NCI-H446 (cell line): ENCODE measurements at regions not wholly inside any gene's neighbourhood (a gene's known extent, or its start where the extent isn't known, plus 50 kb on each side); places are given as distances from the start of the nearest gene placed in this dataset.

ENCODE experiments used
- DNase-seq, 2 experiments: peaks; one replicate each; lab custom pipeline; 2025; lab: John Stamatoyannopoulos, UW

GRCh38 chr4:188197566-188197965 lies 58.3 kb downstream of the TRIML1 start:
- DNase-seq, result no peak

- no peak for DNase-seq
Observed at GRCh38 chr4:188198982-188199792, 59.9 kb downstream of the TRIML1 start.

- DNase-seq, result no peak
Observed at GRCh38 chr4:188201851-188202250, 62.6 kb downstream of the TRIML1 start.

- DNase-seq, result no peak
Observed at GRCh38 chr4:188206783-188207182, 67.5 kb downstream of the TRIML1 start.

DNA sequence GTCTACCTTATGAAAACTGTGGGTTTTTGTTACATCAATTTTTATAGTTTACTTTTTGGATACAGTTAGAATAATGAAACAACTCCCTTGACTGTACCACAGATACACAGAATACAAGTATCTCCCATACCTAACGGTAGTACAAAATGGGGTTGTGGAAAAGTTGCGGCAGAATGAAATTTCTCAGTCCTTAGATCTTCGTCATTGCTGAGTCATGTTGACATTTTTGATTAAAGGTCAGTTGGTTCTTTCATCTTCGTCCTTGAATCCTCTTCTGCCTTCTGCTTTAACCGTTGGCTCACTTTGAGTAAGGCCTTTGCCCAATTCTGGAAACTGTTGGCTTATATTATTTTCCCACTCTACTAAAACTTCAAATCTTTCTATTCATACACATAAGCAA lies 75.6 kb downstream of the TRIML1 start:
- DNase-seq, result no peak

GRCh38 chr4:188218392-188218791 lies 79.2 kb downstream of the TRIML1 start:
- DNase-seq, result no peak

GRCh38 chr4:188220006-188220405 lies 80.8 kb downstream of the TRIML1 start:
- DNase-seq, result no peak

GRCh38 chr4:188221090-188221489 lies 81.8 kb downstream of the TRIML1 start:
- DNase-seq, result no peak

- no peak for DNase-seq
Observed at GRCh38 chr4:188228279-188228678, 89.0 kb downstream of the TRIML1 start.

DNA sequence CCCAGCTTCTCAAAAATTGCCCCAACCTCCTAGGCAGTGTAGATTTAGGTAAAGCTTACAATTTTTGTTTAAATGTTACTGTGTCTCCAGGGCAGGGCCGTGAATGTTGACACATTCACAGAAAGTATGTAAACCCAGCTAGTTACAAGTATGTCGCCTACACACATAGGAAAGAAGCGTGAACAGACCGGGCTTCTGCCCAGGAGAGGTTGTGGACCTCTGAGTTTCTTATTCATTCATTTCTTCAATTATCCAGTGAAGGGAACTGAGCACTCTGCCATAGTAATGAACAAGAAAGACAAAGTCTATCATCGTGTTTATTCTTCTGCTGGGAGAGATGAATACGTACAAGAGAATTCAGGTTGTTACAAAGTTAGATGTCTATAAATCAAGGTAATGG lies 93.2 kb downstream of the TRIML1 start:
- DNase-seq, result no peak

DNA sequence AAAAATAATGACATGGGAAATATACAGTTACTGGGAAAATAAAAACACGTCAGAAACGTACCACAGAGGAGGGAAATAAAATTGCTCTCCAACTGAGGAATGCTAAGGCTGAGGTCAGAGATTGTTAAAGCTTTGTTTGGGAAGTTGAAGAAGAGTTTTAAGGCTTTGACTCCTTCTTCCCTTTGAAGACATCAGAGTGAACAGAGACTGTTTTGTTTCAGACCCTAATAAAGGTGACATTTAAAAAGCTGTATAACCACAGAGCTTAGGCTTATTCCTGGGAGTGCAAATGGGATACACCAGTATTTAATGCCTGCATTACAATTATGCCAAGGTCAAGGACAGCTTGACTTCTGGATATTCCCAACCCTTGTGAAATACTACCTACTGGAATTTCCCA lies 102.8 kb downstream of the TRIML1 start:
- DNase-seq, result no peak

GRCh38 chr4:188245651-188246050 lies 106.4 kb downstream of the TRIML1 start:
- no peak for DNase-seq

DNA sequence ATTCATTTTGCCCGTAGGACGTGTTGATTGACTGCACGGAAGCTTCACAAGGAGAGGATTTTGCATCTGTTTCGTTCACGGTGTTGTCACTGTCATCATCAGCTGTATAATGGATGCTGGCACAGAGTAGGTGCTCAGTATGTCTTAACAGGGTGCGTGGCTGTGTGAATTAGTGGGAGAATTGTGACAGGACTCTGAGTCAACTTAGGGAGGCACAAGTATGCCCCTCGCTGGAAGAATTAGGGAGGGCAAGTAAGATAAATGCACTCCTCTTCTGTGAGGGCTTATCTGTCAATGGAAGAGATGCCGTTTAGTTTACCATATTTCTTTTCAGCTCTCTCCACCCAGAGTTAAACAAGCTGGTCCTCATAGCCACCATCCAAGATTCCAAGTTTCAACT lies 107.2 kb downstream of the TRIML1 start:
- DNase-seq, result no peak

- DNase-seq, result no peak
Observed at GRCh38 chr4:188254211-188254610, 115.0 kb downstream of the TRIML1 start.

GRCh38 chr4:188262464-188262863 lies 123.2 kb downstream of the TRIML1 start:
- no peak for DNase-seq

GRCh38 chr4:188263321-188263720 lies 124.1 kb downstream of the TRIML1 start:
- DNase-seq, result no peak

DNA sequence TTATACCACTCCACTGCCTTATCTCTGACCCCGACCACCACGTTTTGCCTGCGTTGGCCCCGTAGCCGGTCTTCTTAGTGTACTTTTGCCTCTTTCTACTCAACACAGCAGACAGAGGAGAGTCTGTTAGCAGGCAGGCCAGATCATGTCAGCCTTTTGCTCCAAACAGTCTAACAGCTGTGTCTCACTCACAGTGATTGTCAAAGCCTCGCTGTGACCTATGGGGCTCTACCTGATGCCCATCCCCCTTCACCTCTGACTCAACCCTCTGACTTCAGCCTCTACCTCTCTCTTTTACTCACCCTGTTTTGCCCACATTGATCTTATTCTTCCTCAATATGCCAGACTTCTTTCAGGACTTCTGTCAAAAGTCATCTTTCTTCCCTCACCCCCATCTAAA lies 127.1 kb downstream of the TRIML1 start:
- no peak for DNase-seq

GRCh38 chr4:188268131-188268908 lies 129.1 kb downstream of the TRIML1 start:
- DNase-seq, result no peak

- no peak for DNase-seq
Observed at GRCh38 chr4:188270273-188271069, 131.2 kb downstream of the TRIML1 start.

DNA sequence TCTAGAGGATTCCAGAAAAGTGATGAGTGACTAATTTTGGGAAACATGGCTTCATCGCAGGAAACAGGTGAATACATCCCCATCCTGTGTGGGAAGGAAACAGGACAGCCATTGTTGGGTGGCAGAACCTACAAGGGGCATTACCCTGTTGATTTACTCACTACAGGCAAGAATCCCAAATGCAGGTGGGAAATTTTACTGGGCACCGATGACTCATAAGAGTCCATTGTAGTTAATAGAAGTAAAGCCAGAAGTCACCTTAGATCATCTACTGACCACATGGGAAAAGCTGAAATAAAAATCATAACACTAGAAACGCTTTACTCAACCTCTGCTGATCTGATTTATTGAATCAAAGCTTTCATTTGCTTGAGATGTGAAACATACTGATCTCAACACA lies 136.4 kb downstream of the TRIML1 start:
- DNase-seq, result no peak

DNA sequence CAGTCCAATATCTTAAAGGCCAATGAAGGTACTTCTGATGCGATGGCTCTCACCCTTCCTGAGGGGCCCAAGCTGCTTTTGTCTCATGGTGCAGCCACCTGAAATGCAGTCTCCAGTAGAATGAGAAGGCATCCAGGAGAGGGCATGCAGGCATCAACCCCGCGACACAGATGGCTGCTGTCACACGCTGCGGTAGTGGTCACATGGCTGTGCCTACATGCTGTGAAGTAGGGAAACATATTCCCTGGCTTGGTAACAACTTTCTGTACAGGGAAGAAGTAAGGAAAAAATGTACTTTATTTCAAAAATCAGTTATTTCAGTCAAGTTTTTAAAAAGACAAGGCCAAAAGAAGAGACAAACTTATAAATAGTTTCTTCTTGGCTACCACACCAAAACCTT lies 139.9 kb downstream of the TRIML1 start:
- no peak for DNase-seq

- DNase-seq, result no peak
Observed at GRCh38 chr4:188282471-188283232, 143.4 kb downstream of the TRIML1 start.
